ENCODE measurements at regions not wholly inside any gene's neighbourhood (a gene's known extent, or its start where the extent isn't known, plus 50 kb on each side); places are given as distances from the start of the nearest gene placed in this dataset.
"Not testable (repeated sequence)": the region's sequence is repeated elsewhere in the genome, so short reads cannot be mapped to it uniquely, and the experiment has no call there.

DNA sequence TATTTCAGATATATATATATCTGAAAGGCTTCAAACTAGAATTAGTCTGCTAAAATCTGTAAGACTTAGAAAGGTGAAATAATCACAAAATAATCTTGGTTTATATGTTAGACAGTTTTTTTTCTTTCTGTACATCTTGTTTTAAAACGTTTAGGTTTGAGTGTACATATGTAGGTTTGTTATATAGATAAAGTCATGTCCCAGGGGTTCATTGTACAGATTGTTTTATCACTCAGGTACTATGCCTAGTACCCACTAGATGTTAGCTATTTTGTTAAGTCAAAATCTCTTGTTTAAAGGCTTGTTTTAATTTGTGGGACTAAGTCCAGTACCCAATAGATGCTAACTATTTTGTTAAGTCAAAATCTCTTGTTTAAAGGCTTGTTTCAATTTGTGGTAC, 1339.0 kb upstream of the CITED2 start:
- Histone ChIP-seq H3K79me1 (replicated peaks; ENCODE audit: low read length, poor library complexity, severe bottlenecking) (no peaks in the 10 kb centered on the region), H2BK120ac (ENCODE audit: low read depth, low read length) (no peak overlapping the region), H2AK5ac (ENCODE audit: low read length, severe bottlenecking) (no peak overlapping the region), H2BK5ac (ENCODE audit: low read depth, low read length, poor library complexity, severe bottlenecking) (no peak overlapping the region), H3K27me3 (ENCODE audit: control insufficient read depth in 1 of 2, insufficient read depth in 1 of 2, low read length in 2 of 2) (no peaks in the 10 kb centered on the region), H2BK15ac (ENCODE audit: low read depth, poor library complexity, severe bottlenecking) (no peak overlapping the region), H3K4me3 (ENCODE audit: insufficient read depth in 1 of 2, low read depth in 1 of 2, low read length in 2 of 2) (no peak overlapping the region), H3K23ac (ENCODE audit: low read length in 2 of 2) (no peak overlapping the region), H3K4me2 (ENCODE audit: low read length, poor library complexity, severe bottlenecking) (no peak overlapping the region), H3K18ac (ENCODE audit: low read depth in 1 of 2, low read length in 2 of 2) (no peak overlapping the region), H3K14ac (ENCODE audit: low read length in 2 of 2) (no peak overlapping the region), H2AFZ (ENCODE audit: low read depth, low read length) (no peak overlapping the region), H3K27ac (ENCODE audit: low read length, poor library complexity, severe bottlenecking) (no peak overlapping the region), H3K36me3 (ENCODE audit: control insufficient read depth in 1 of 2, insufficient read depth in 2 of 2, low read depth in 1 of 2, low read length in 2 of 2) (no peaks in the 10 kb centered on the region), H3K9me3 (ENCODE audit: control insufficient read depth, low read length) (peaks cover 6% of the 10 kb centered on the region), H4K91ac (ENCODE audit: low read length) (no peak overlapping the region), H2BK12ac (ENCODE audit: low read length in 2 of 2) (no peak overlapping the region), H4K8ac (ENCODE audit: low read length) (no peak overlapping the region), H3K9ac (ENCODE audit: low read length) (no peak overlapping the region), H3K4me1 (ENCODE audit: control insufficient read depth, insufficient read depth, low read depth, low read length) (no peaks in the 10 kb centered on the region), H3K4ac (ENCODE audit: low read depth in 1 of 2, low read length in 2 of 2) (no peak overlapping the region)
- WGBS: 50% methylated on average over 1 of the region's 1 CpG
- DNase-seq: no peak

GRCh38 chr6:140711019-140711613, 1336.7 kb upstream of the CITED2 start:
- Histone ChIP-seq H4K8ac (ENCODE audit: low read length) (no peak overlapping the region), H2BK120ac (ENCODE audit: low read depth, low read length) (no peak overlapping the region), H3K27ac (ENCODE audit: low read length, poor library complexity, severe bottlenecking) (no peak overlapping the region), H3K9ac (ENCODE audit: low read length) (no peak overlapping the region), H4K91ac (ENCODE audit: low read length) (no peak overlapping the region), H3K4me2 (ENCODE audit: low read length, poor library complexity, severe bottlenecking) (no peak overlapping the region), H3K14ac (ENCODE audit: low read length in 2 of 2) (no peak overlapping the region), H2AK5ac (ENCODE audit: low read length, severe bottlenecking) (no peak overlapping the region), H3K79me1 (replicated peaks; ENCODE audit: low read length, poor library complexity, severe bottlenecking) (no peaks in the 10 kb centered on the region), H3K4ac (ENCODE audit: low read depth in 1 of 2, low read length in 2 of 2) (no peak overlapping the region), H3K4me3 (ENCODE audit: insufficient read depth in 1 of 2, low read depth in 1 of 2, low read length in 2 of 2) (no peak overlapping the region), H3K4me1 (ENCODE audit: control insufficient read depth, insufficient read depth, low read depth, low read length) (no peaks in the 10 kb centered on the region), H2BK15ac (ENCODE audit: low read depth, poor library complexity, severe bottlenecking) (no peak overlapping the region), H2AFZ (ENCODE audit: low read depth, low read length) (no peak overlapping the region), H3K27me3 (ENCODE audit: control insufficient read depth in 1 of 2, insufficient read depth in 1 of 2, low read length in 2 of 2) (no peaks in the 10 kb centered on the region), H3K36me3 (ENCODE audit: control insufficient read depth in 1 of 2, insufficient read depth in 2 of 2, low read depth in 1 of 2, low read length in 2 of 2) (no peaks in the 10 kb centered on the region), H2BK12ac (ENCODE audit: low read length in 2 of 2) (no peak overlapping the region), H3K9me3 (ENCODE audit: control insufficient read depth, low read length) (peaks cover 3% of the 10 kb centered on the region), H3K18ac (ENCODE audit: low read depth in 1 of 2, low read length in 2 of 2) (no peak overlapping the region), H2BK5ac (ENCODE audit: low read depth, low read length, poor library complexity, severe bottlenecking) (no peak overlapping the region), H3K23ac (ENCODE audit: low read length in 2 of 2) (no peak overlapping the region)
- no peak for DNase-seq
- whole genome bisulfite sequencing: 86% methylated on average over 1 of the region's 3 CpGs

DNA sequence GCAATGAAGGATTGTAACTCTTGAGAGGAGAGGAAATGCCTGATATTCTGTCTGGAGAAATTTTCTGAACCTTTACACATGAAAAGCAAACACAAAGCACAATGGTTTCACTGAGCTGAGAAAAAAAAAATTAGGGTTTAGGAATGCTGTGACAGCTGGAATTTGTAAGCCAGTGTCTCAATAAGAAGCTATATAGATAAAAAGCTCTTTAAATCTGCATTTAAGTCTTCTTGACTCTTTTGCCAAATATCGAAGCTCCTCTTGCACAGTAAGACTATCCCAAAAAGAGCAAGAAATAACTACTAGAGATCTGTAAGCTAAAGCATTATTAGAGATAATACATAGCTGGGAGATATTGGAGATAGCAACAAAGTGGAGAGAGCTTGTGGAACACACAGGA, 1334.0 kb upstream of the CITED2 start:
- no peak overlapping the region for H4K91ac ChIP-seq (ENCODE audit: low read length)
- peak; percentile 3 for DNase-seq
- H3K4ac ChIP-seq (ENCODE audit: low read depth in 1 of 2, low read length in 2 of 2): no peak overlapping the region
- no peak overlapping the region for H3K14ac ChIP-seq (ENCODE audit: low read length in 2 of 2)
- WGBS: 60% methylated on average over 1 of the region's 1 CpG
- H2BK120ac ChIP-seq (ENCODE audit: low read depth, low read length): no peak overlapping the region
- H3K4me3 ChIP-seq (ENCODE audit: insufficient read depth in 1 of 2, low read depth in 1 of 2, low read length in 2 of 2): no peak overlapping the region
- H3K18ac ChIP-seq (ENCODE audit: low read depth in 1 of 2, low read length in 2 of 2): no peak overlapping the region
- no peak overlapping the region for H2AFZ ChIP-seq (ENCODE audit: low read depth, low read length)
- no peak overlapping the region for H2AK5ac ChIP-seq (ENCODE audit: low read length, severe bottlenecking)
- no peak overlapping the region for H3K4me2 ChIP-seq (ENCODE audit: low read length, poor library complexity, severe bottlenecking)
- H3K4me1 ChIP-seq (ENCODE audit: control insufficient read depth, insufficient read depth, low read depth, low read length): no peaks in the 10 kb centered on the region
- H2BK5ac ChIP-seq (ENCODE audit: low read depth, low read length, poor library complexity, severe bottlenecking): no peak overlapping the region
- H3K9me3 ChIP-seq (ENCODE audit: control insufficient read depth, low read length): no peaks in the 10 kb centered on the region
- no peaks in the 10 kb centered on the region for H3K36me3 ChIP-seq (ENCODE audit: control insufficient read depth in 1 of 2, insufficient read depth in 2 of 2, low read depth in 1 of 2, low read length in 2 of 2)
- H2BK12ac ChIP-seq (ENCODE audit: low read length in 2 of 2): no peak overlapping the region
- H3K27me3 ChIP-seq (ENCODE audit: control insufficient read depth in 1 of 2, insufficient read depth in 1 of 2, low read length in 2 of 2): no peaks in the 10 kb centered on the region
- H4K8ac ChIP-seq (ENCODE audit: low read length): no peak overlapping the region
- no peaks in the 10 kb centered on the region for H3K79me1 ChIP-seq (replicated peaks; ENCODE audit: low read length, poor library complexity, severe bottlenecking)
- no peak overlapping the region for H3K9ac ChIP-seq (ENCODE audit: low read length)
- H3K27ac ChIP-seq (ENCODE audit: low read length, poor library complexity, severe bottlenecking): no peak overlapping the region
- H3K23ac ChIP-seq (ENCODE audit: low read length in 2 of 2): no peak overlapping the region
- no peak overlapping the region for H2BK15ac ChIP-seq (ENCODE audit: low read depth, poor library complexity, severe bottlenecking)

GRCh38 chr6:140704008-140704407, 1329.6 kb upstream of the CITED2 start:
- H3K79me1 ChIP-seq (replicated peaks; ENCODE audit: low read length, poor library complexity, severe bottlenecking); H3K23ac ChIP-seq (ENCODE audit: low read length in 2 of 2); H3K36me3 ChIP-seq (ENCODE audit: control insufficient read depth in 1 of 2, insufficient read depth in 2 of 2, low read depth in 1 of 2, low read length in 2 of 2); H2AK5ac ChIP-seq (ENCODE audit: low read length, severe bottlenecking); H4K91ac ChIP-seq (ENCODE audit: low read length); H3K27ac ChIP-seq (ENCODE audit: low read length, poor library complexity, severe bottlenecking); DNase-seq; H2BK120ac ChIP-seq (ENCODE audit: low read depth, low read length); H3K4ac ChIP-seq (ENCODE audit: low read depth in 1 of 2, low read length in 2 of 2); H4K8ac ChIP-seq (ENCODE audit: low read length); H3K4me2 ChIP-seq (ENCODE audit: low read length, poor library complexity, severe bottlenecking); H3K4me1 ChIP-seq (ENCODE audit: control insufficient read depth, insufficient read depth, low read depth, low read length); H3K9me3 ChIP-seq (ENCODE audit: control insufficient read depth, low read length); H2BK5ac ChIP-seq (ENCODE audit: low read depth, low read length, poor library complexity, severe bottlenecking); H3K4me3 ChIP-seq (ENCODE audit: insufficient read depth in 1 of 2, low read depth in 1 of 2, low read length in 2 of 2); H2AFZ ChIP-seq (ENCODE audit: low read depth, low read length); H2BK12ac ChIP-seq (ENCODE audit: low read length in 2 of 2); H2BK15ac ChIP-seq (ENCODE audit: low read depth, poor library complexity, severe bottlenecking); H3K27me3 ChIP-seq (ENCODE audit: control insufficient read depth in 1 of 2, insufficient read depth in 1 of 2, low read length in 2 of 2); H3K18ac ChIP-seq (ENCODE audit: low read depth in 1 of 2, low read length in 2 of 2); H3K9ac ChIP-seq (ENCODE audit: low read length); H3K14ac ChIP-seq (ENCODE audit: low read length in 2 of 2): not testable (repeated sequence)
- WGBS: no CpG with 5 or more reads among the region's 1 CpG
